ENCODE measurements at regions not wholly inside any gene's neighbourhood (a gene's known extent, or its start where the extent isn't known, plus 50 kb on each side); places are given as distances from the start of the nearest gene placed in this dataset.

GRCh38 chr6:153727885-153728284 is 311.2 kb upstream of the OPRM1 start:
- POLR2A ChIA-PET: no interaction called here
- CTCF ChIA-PET: no interaction called here
- TF ChIP-seq CTCF (IDR thresholded peaks at IDR 0.05; ENCODE audit: insufficient read depth, low read length, missing control alignments): no peak
- DNase-seq (ENCODE audit: low read depth, low spot score): no peak
- no peak overlapping the region for H3K4me3 ChIP-seq (ENCODE audit: low read depth, low read length)

GRCh38 chr6:153725456-153725855 is 313.6 kb upstream of the OPRM1 start:
- H3K4me3 ChIP-seq (ENCODE audit: low read depth, low read length): no peak overlapping the region
- CTCF ChIA-PET: no interaction called here
- POLR2A ChIA-PET: no interaction called here
- TF ChIP-seq CTCF (IDR thresholded peaks at IDR 0.05; ENCODE audit: insufficient read depth, low read length, missing control alignments): no peak
- DNase-seq (ENCODE audit: low read depth, low spot score): no peak

GRCh38 chr6:153720732-153721131 is 318.3 kb upstream of the OPRM1 start:
- DNase-seq (ENCODE audit: low read depth, low spot score): no peak
- POLR2A ChIA-PET: no interaction called here

GRCh38 chr6:153705429-153705828 is 333.6 kb upstream of the OPRM1 start:
- ChIA-PET POLR2A (no interaction called here), CTCF (no interaction called here)
- TF ChIP-seq CTCF (IDR thresholded peaks at IDR 0.05; ENCODE audit: insufficient read depth, low read length, missing control alignments): no peak
- H3K4me3 ChIP-seq (ENCODE audit: low read depth, low read length): no peak overlapping the region
- DNase-seq (ENCODE audit: low read depth, low spot score): no peak

More at GRCh38 chr6:153720732-153721131, 318.3 kb upstream of the OPRM1 start:
- H3K4me3 ChIP-seq (ENCODE audit: low read depth, low read length): no peak overlapping the region
- CTCF ChIA-PET: no interaction called here
- TF ChIP-seq CTCF (IDR thresholded peaks at IDR 0.05; ENCODE audit: insufficient read depth, low read length, missing control alignments): no peak

- TF ChIP-seq CTCF (IDR thresholded peaks at IDR 0.05; ENCODE audit: insufficient read depth, low read length, missing control alignments): no peak
- ChIA-PET POLR2A (no interaction called here), CTCF (no interaction called here)
- no peak overlapping the region for H3K4me3 ChIP-seq (ENCODE audit: low read depth, low read length)
- no peak for DNase-seq (ENCODE audit: low read depth, low spot score)
Observed at GRCh38 chr6:153702671-153703070, 336.4 kb upstream of the OPRM1 start.

- TF ChIP-seq CTCF (IDR thresholded peaks at IDR 0.05; ENCODE audit: insufficient read depth, low read length, missing control alignments): no peak
- ChIA-PET POLR2A (no interaction called here), CTCF (no interaction called here)
- no peak for DNase-seq (ENCODE audit: low read depth, low spot score)
- H3K4me3 ChIP-seq (ENCODE audit: low read depth, low read length): no peak overlapping the region
Observed at GRCh38 chr6:153698637-153699036, 340.4 kb upstream of the OPRM1 start.

Measured in AG04449 (cell line).